ENCODE measurements at regions not wholly inside any gene's neighbourhood (a gene's known extent, or its start where the extent isn't known, plus 50 kb on each side); places are given as distances from the start of the nearest gene placed in this dataset.

- peak; percentile 29 to 61 for DNase-seq
- no peaks in the 10 kb centered on the region for H3K4me1 ChIP-seq
- no peaks in the 10 kb centered on the region for H3K9me3 ChIP-seq (replicated peaks)
- H3K36me3 ChIP-seq: no peaks in the 10 kb centered on the region
- no peaks in the 10 kb centered on the region for H3K27me3 ChIP-seq
- H3K27ac ChIP-seq: no peak overlapping the region
- H3K4me3 ChIP-seq: no peak overlapping the region
Measured at GRCh38 chr3:109532257-109533216, 195.2 kb upstream of the DPPA4 start.

- Histone ChIP-seq H3K36me3 (no peaks in the 10 kb centered on the region), H3K27me3 (no peaks in the 10 kb centered on the region), H3K4me3 (no peak overlapping the region), H3K27ac (no peak overlapping the region), H3K9me3 (replicated peaks) (no peaks in the 10 kb centered on the region), H3K4me1 (no peaks in the 10 kb centered on the region)
- no peak for DNase-seq
Measured at GRCh38 chr3:109545746-109546145, 208.4 kb upstream of the DPPA4 start.

- no peaks in the 10 kb centered on the region for H3K9me3 ChIP-seq (replicated peaks)
- no peak overlapping the region for H3K4me3 ChIP-seq
- H3K36me3 ChIP-seq: no peaks in the 10 kb centered on the region
- no peaks in the 10 kb centered on the region for H3K4me1 ChIP-seq
- H3K27ac ChIP-seq: no peak overlapping the region
- H3K27me3 ChIP-seq: no peaks in the 10 kb centered on the region
- DNase-seq: no peak
Measured at GRCh38 chr3:109548192-109548938, 211.0 kb upstream of the DPPA4 start.

GRCh38 chr3:109553591-109554371, 216.4 kb upstream of the DPPA4 start:
- no peaks in the 10 kb centered on the region for H3K27me3 ChIP-seq
- no peaks in the 10 kb centered on the region for H3K4me1 ChIP-seq
- H3K27ac ChIP-seq: no peak overlapping the region
- H3K4me3 ChIP-seq: no peak overlapping the region
- no peak for DNase-seq
- no peaks in the 10 kb centered on the region for H3K9me3 ChIP-seq (replicated peaks)
- no peaks in the 10 kb centered on the region for H3K36me3 ChIP-seq

GRCh38 chr3:109559389-109559788, 222.0 kb upstream of the DPPA4 start:
- H3K36me3 ChIP-seq: no peaks in the 10 kb centered on the region
- H3K4me3 ChIP-seq: no peak overlapping the region
- DNase-seq: no peak
- no peaks in the 10 kb centered on the region for H3K4me1 ChIP-seq
- H3K9me3 ChIP-seq (replicated peaks): no peaks in the 10 kb centered on the region
- H3K27me3 ChIP-seq: no peaks in the 10 kb centered on the region
- H3K27ac ChIP-seq: no peak overlapping the region

GRCh38 chr3:109563149-109563548, 225.8 kb upstream of the DPPA4 start:
- H3K36me3 ChIP-seq: no peaks in the 10 kb centered on the region
- no peak for DNase-seq
- H3K4me3 ChIP-seq: no peak overlapping the region
- no peaks in the 10 kb centered on the region for H3K27me3 ChIP-seq
- no peaks in the 10 kb centered on the region for H3K9me3 ChIP-seq (replicated peaks)
- H3K27ac ChIP-seq: no peak overlapping the region
- no peaks in the 10 kb centered on the region for H3K4me1 ChIP-seq

- H3K36me3 ChIP-seq: no peaks in the 10 kb centered on the region
- H3K27ac ChIP-seq: no peak overlapping the region
- DNase-seq: no peak
- H3K4me1 ChIP-seq: no peaks in the 10 kb centered on the region
- no peak overlapping the region for H3K4me3 ChIP-seq
- no peaks in the 10 kb centered on the region for H3K9me3 ChIP-seq (replicated peaks)
- H3K27me3 ChIP-seq: no peaks in the 10 kb centered on the region
Measured at GRCh38 chr3:109569135-109569846, 231.9 kb upstream of the DPPA4 start.

- Histone ChIP-seq H3K27ac (no peak overlapping the region), H3K9me3 (replicated peaks) (no peaks in the 10 kb centered on the region), H3K4me1 (no peaks in the 10 kb centered on the region), H3K27me3 (no peaks in the 10 kb centered on the region), H3K36me3 (no peaks in the 10 kb centered on the region), H3K4me3 (no peak overlapping the region)
- peak in 1 of 2 experiments; percentile 9 for DNase-seq
Measured at GRCh38 chr3:109570408-109570807, 233.1 kb upstream of the DPPA4 start.

GRCh38 chr3:109572301-109572700, 235.0 kb upstream of the DPPA4 start:
- H3K27ac ChIP-seq: no peak overlapping the region
- H3K4me1 ChIP-seq: no peaks in the 10 kb centered on the region
- H3K9me3 ChIP-seq (replicated peaks): no peaks in the 10 kb centered on the region
- H3K27me3 ChIP-seq: no peaks in the 10 kb centered on the region
- DNase-seq: no peak
- no peaks in the 10 kb centered on the region for H3K36me3 ChIP-seq
- no peak overlapping the region for H3K4me3 ChIP-seq

- H3K9me3 ChIP-seq (replicated peaks): no peaks in the 10 kb centered on the region
Measured at GRCh38 chr3:109596991-109597390, 259.6 kb upstream of the DPPA4 start.

GRCh38 chr3:109597444-109597843, 260.1 kb upstream of the DPPA4 start:
- Histone ChIP-seq H3K27ac (no peak overlapping the region), H3K9me3 (replicated peaks) (no peaks in the 10 kb centered on the region), H3K4me1 (no peaks in the 10 kb centered on the region), H3K4me3 (no peak overlapping the region), H3K27me3 (no peaks in the 10 kb centered on the region), H3K36me3 (no peaks in the 10 kb centered on the region)
- no peak for DNase-seq

More at GRCh38 chr3:109596991-109597390, 259.6 kb upstream of the DPPA4 start:
- Histone ChIP-seq H3K4me1 (no peaks in the 10 kb centered on the region), H3K36me3 (no peaks in the 10 kb centered on the region), H3K4me3 (no peak overlapping the region), H3K27me3 (no peaks in the 10 kb centered on the region), H3K27ac (no peak overlapping the region)
- DNase-seq: no peak

- no peaks in the 10 kb centered on the region for H3K27me3 ChIP-seq
Measured at GRCh38 chr3:109607897-109608296, 270.6 kb upstream of the DPPA4 start.

GRCh38 chr3:109608574-109608973, 271.2 kb upstream of the DPPA4 start:
- Histone ChIP-seq H3K9me3 (replicated peaks) (no peaks in the 10 kb centered on the region), H3K4me1 (no peaks in the 10 kb centered on the region), H3K4me3 (no peak overlapping the region), H3K27me3 (no peaks in the 10 kb centered on the region), H3K36me3 (no peaks in the 10 kb centered on the region), H3K27ac (no peak overlapping the region)
- no peak for DNase-seq

More at GRCh38 chr3:109607897-109608296, 270.6 kb upstream of the DPPA4 start:
- no peak for DNase-seq
- H3K4me1 ChIP-seq: no peaks in the 10 kb centered on the region
- no peak overlapping the region for H3K4me3 ChIP-seq
- no peaks in the 10 kb centered on the region for H3K36me3 ChIP-seq
- no peaks in the 10 kb centered on the region for H3K9me3 ChIP-seq (replicated peaks)
- H3K27ac ChIP-seq: no peak overlapping the region

- Histone ChIP-seq H3K9me3 (replicated peaks) (no peaks in the 10 kb centered on the region), H3K36me3 (no peaks in the 10 kb centered on the region), H3K27ac (no peak overlapping the region), H3K27me3 (no peaks in the 10 kb centered on the region), H3K4me3 (no peak overlapping the region), H3K4me1 (no peaks in the 10 kb centered on the region)
- no peak for DNase-seq
Measured at GRCh38 chr3:109618766-109619378, 281.5 kb upstream of the DPPA4 start.

Data from SJCRH30 (cell line).